MM.1S (cell line): ENCODE measurements at regions not wholly inside any gene's neighbourhood (a gene's known extent, or its start where the extent isn't known, plus 50 kb on each side); places are given as distances from the start of the nearest gene placed in this dataset.
"Not testable (repeated sequence)": the region's sequence is repeated elsewhere in the genome, so short reads cannot be mapped to it uniquely, and the experiment has no call there.

Experiments used
- DNase-seq: peaks from one replicate; pipeline ENCODE4 v3.0.0-alpha.2; 2015
- H2AFZ ChIP-seq: fragments of 300-600 bp; sonication (generic); 2 replicates; pipeline ENCODE4 v1.6.0; 2016; ENCODE audit warnings: antibody characterized with exemption, low read length
- H3F3A ChIP-seq: fragments of 300-600 bp; sonication (generic); 2 replicates; pipeline ENCODE4 v1.6.1; 2016; ENCODE audit warnings: mild to moderate bottlenecking, antibody characterized with exemption, low read length, moderate library complexity, mixed read lengths; ENCODE audit not compliant: insufficient read depth
- H3K27ac ChIP-seq: fragments of 300-600 bp; sonication (generic); 2 replicates; pipeline ENCODE4 v1.5.1; 2016; ENCODE audit warnings: mild to moderate bottlenecking, low read length
- H3K27me3 ChIP-seq: fragments of 300-600 bp; sonication (generic); replicated peaks from 2 replicates; pipeline ENCODE4 v1.6.0; 2016; ENCODE audit warnings: low read length; ENCODE audit not compliant: insufficient read depth
- H3K36me3 ChIP-seq: fragments of 300-600 bp; sonication (generic); replicated peaks from 2 replicates; pipeline ENCODE4 v1.6.1; 2016; ENCODE audit warnings: mild to moderate bottlenecking, low read length, mixed read lengths; ENCODE audit not compliant: insufficient read depth
- H3K4me1 ChIP-seq: fragments of 300-600 bp; sonication (generic); 2 replicates; pipeline ENCODE4 v1.6.1; 2016; ENCODE audit warnings: low read length, mixed read lengths
- H3K4me2 ChIP-seq: fragments of 300-600 bp; sonication (generic); 2 replicates; pipeline ENCODE4 v1.6.0; 2016; ENCODE audit warnings: low read depth, low read length
- H3K4me3 ChIP-seq: fragments of 300-600 bp; sonication (generic); 2 replicates; pipeline ENCODE4 v1.5.1; 2016; ENCODE audit warnings: low read length, mixed read lengths
- H3K79me2 ChIP-seq: fragments of 300-600 bp; sonication (generic); 2 replicates; pipeline ENCODE4 v1.6.1; 2016; ENCODE audit warnings: mixed run types, low read length, mixed read lengths
- H3K9ac ChIP-seq: fragments of 300-600 bp; sonication (generic); 2 replicates; pipeline ENCODE4 v1.6.1; 2016; ENCODE audit warnings: low read length, mixed read lengths
- H3K9me2 ChIP-seq: fragments of 300-600 bp; sonication (generic); replicated peaks from 2 replicates; pipeline ENCODE4 v1.6.1; 2016; ENCODE audit warnings: mild to moderate bottlenecking, low read length, mixed read lengths; ENCODE audit not compliant: insufficient read depth
- H3K9me3 ChIP-seq: fragments of 300-600 bp; sonication (generic); replicated peaks from 2 replicates; pipeline ENCODE4 v1.6.1; 2016; ENCODE audit warnings: mild to moderate bottlenecking, low read length, mixed read lengths; ENCODE audit not compliant: insufficient read depth
- H4K20me1 ChIP-seq: fragments of 300-600 bp; sonication (generic); 2 replicates; pipeline ENCODE4 v1.6.1; 2016; ENCODE audit warnings: mild to moderate bottlenecking, low read length, moderate library complexity, mixed read lengths; ENCODE audit not compliant: insufficient read depth
- CTCF ChIP-seq: fragments of 300-600 bp; sonication (generic); IDR thresholded peaks from 2 replicates; pipeline ENCODE4 v1.5.1; 2016; ENCODE audit warnings: antibody characterized with exemption, low read length, mixed read lengths
- EZH2 ChIP-seq: fragments of 300-600 bp; sonication (generic); optimal IDR thresholded peaks from 2 replicates; pipeline ENCODE3; 2017; ENCODE audit warnings: low read depth, mild to moderate bottlenecking, antibody characterized with exemption, low read length, mixed read lengths
- EZH2phosphoT487 ChIP-seq: fragments of 300-600 bp; sonication (generic); IDR thresholded peaks from 2 replicates; pipeline ENCODE4 v1.6.1; 2018; ENCODE audit warnings: antibody characterized with exemption, low read length

GRCh38 chr10:6796231-6796630 lies 216.2 kb upstream of the PRKCQ start:
- H3K9ac ChIP-seq: no peak overlapping the region
- DNase-seq: no peak
- H3K9me3 ChIP-seq: no peaks in the 10 kb centered on the region
- no peaks in the 10 kb centered on the region for H3K9me2 ChIP-seq
- H3F3A ChIP-seq: no peaks in the 10 kb centered on the region
- H3K4me1 ChIP-seq: no peaks in the 10 kb centered on the region
- H3K27me3 ChIP-seq: no peaks in the 10 kb centered on the region
- no peak overlapping the region for H3K4me3 ChIP-seq
- H3K27ac ChIP-seq: no peak overlapping the region
- no peaks in the 10 kb centered on the region for H3K79me2 ChIP-seq
- H4K20me1 ChIP-seq: no peaks in the 10 kb centered on the region
- no peak overlapping the region for H3K4me2 ChIP-seq
- no peaks in the 10 kb centered on the region for H3K36me3 ChIP-seq
- no peak for TF ChIP-seq EZH2phosphoT487
- no peak for TF ChIP-seq CTCF
- no peak for TF ChIP-seq EZH2
- H2AFZ ChIP-seq: no peak overlapping the region

GRCh38 chr10:6795541-6795940 lies 215.5 kb upstream of the PRKCQ start:
- no peak for DNase-seq
- no peaks in the 10 kb centered on the region for H3K36me3 ChIP-seq
- no peaks in the 10 kb centered on the region for H3K9me2 ChIP-seq
- no peak overlapping the region for H3K4me3 ChIP-seq
- no peak overlapping the region for H3K4me2 ChIP-seq
- H3K9me3 ChIP-seq: no peaks in the 10 kb centered on the region
- no peak for TF ChIP-seq EZH2
- no peak for TF ChIP-seq EZH2phosphoT487
- no peak for TF ChIP-seq CTCF
- no peak overlapping the region for H3K9ac ChIP-seq
- no peak overlapping the region for H2AFZ ChIP-seq
- no peaks in the 10 kb centered on the region for H3F3A ChIP-seq
- no peaks in the 10 kb centered on the region for H3K79me2 ChIP-seq
- H3K27me3 ChIP-seq: no peaks in the 10 kb centered on the region
- no peaks in the 10 kb centered on the region for H3K4me1 ChIP-seq
- no peak overlapping the region for H3K27ac ChIP-seq
- no peaks in the 10 kb centered on the region for H4K20me1 ChIP-seq

GRCh38 chr10:6794841-6795240 lies 214.8 kb upstream of the PRKCQ start:
- not testable (repeated sequence) for H3K4me1 ChIP-seq, H3K4me3 ChIP-seq, H3K9me2 ChIP-seq, DNase-seq, H3K27me3 ChIP-seq, H3K4me2 ChIP-seq, H3K9me3 ChIP-seq, H4K20me1 ChIP-seq, H3K36me3 ChIP-seq, H2AFZ ChIP-seq, H3K27ac ChIP-seq, H3K9ac ChIP-seq, H3K79me2 ChIP-seq, H3F3A ChIP-seq

- H3F3A ChIP-seq: no peaks in the 10 kb centered on the region
- no peaks in the 10 kb centered on the region for H3K79me2 ChIP-seq
- H3K4me3 ChIP-seq: no peak overlapping the region
- H3K4me1 ChIP-seq: no peaks in the 10 kb centered on the region
- no peaks in the 10 kb centered on the region for H3K27me3 ChIP-seq
- H4K20me1 ChIP-seq: no peaks in the 10 kb centered on the region
- H2AFZ ChIP-seq: no peak overlapping the region
- no peaks in the 10 kb centered on the region for H3K9me3 ChIP-seq
- H3K27ac ChIP-seq: no peak overlapping the region
- H3K4me2 ChIP-seq: no peak overlapping the region
- TF ChIP-seq CTCF (no peak), EZH2phosphoT487 (no peak), EZH2 (no peak)
- no peaks in the 10 kb centered on the region for H3K9me2 ChIP-seq
- no peak overlapping the region for H3K9ac ChIP-seq
- no peaks in the 10 kb centered on the region for H3K36me3 ChIP-seq
- DNase-seq: no peak
Measured at GRCh38 chr10:6794441-6794840, 214.4 kb upstream of the PRKCQ start.
